ENCODE measurements at regions not wholly inside any gene's neighbourhood (a gene's known extent, or its start where the extent isn't known, plus 50 kb on each side); places are given as distances from the start of the nearest gene placed in this dataset.

- no peak overlapping the region for H3K27ac ChIP-seq
- no peaks in the 10 kb centered on the region for H3K36me3 ChIP-seq
- no peak overlapping the region for H3K4me3 ChIP-seq
- H3K9me3 ChIP-seq, result no peaks in the 10 kb centered on the region
- TF ChIP-seq POLR2AphosphoS5 (IDR thresholded peaks at IDR 0.05) (no peak), EP300 (IDR thresholded peaks at IDR 0.05) (no peak), CTCF (IDR thresholded peaks at IDR 0.05) (no peak), POLR2A (IDR thresholded peaks at IDR 0.05) (no peak)
- no peaks in the 10 kb centered on the region for H3K27me3 ChIP-seq
- H3K4me1 ChIP-seq, result no peaks in the 10 kb centered on the region
- 63 to 91% methylated on average over 1 of the region's 1 CpG for WGBS, 2 donors (ENCODE audit: low coverage in 1 of 2)
- ATAC-seq, result no peak
Observed at GRCh38 chr18:27249933-27250332, 64.8 kb upstream of the CHST9 start.

- no peaks in the 10 kb centered on the region for H3K27me3 ChIP-seq
- H3K4me1 ChIP-seq, result no peaks in the 10 kb centered on the region
- 79% methylated on average over 4 of the region's 4 CpGs; no CpG with 5 or more reads in 1 of the 2 donors for WGBS, 2 donors (ENCODE audit: low coverage in 1 of 2)
- H3K36me3 ChIP-seq, result no peaks in the 10 kb centered on the region
- TF ChIP-seq POLR2AphosphoS5 (IDR thresholded peaks at IDR 0.05) (no peak), POLR2A (IDR thresholded peaks at IDR 0.05) (no peak), EP300 (IDR thresholded peaks at IDR 0.05) (no peak), CTCF (IDR thresholded peaks at IDR 0.05) (no peak)
- no peak overlapping the region for H3K4me3 ChIP-seq
- no peak overlapping the region for H3K27ac ChIP-seq
- H3K9me3 ChIP-seq, result no peaks in the 10 kb centered on the region
- no peak for ATAC-seq
Observed at GRCh38 chr18:27244259-27244658, 59.2 kb upstream of the CHST9 start.

GRCh38 chr18:27242392-27243047, 57.4 kb upstream of the CHST9 start:
- Histone ChIP-seq H3K4me1 (no peaks in the 10 kb centered on the region), H3K27ac (no peak overlapping the region), H3K27me3 (no peaks in the 10 kb centered on the region), H3K36me3 (no peaks in the 10 kb centered on the region), H3K4me3 (no peak overlapping the region), H3K9me3 (no peaks in the 10 kb centered on the region)
- TF ChIP-seq POLR2A (IDR thresholded peaks at IDR 0.05) (no peak), EP300 (IDR thresholded peaks at IDR 0.05) (no peak), CTCF (IDR thresholded peaks at IDR 0.05) (no peak), POLR2AphosphoS5 (IDR thresholded peaks at IDR 0.05) (no peak)
- 48 to 59% methylated on average over 4 to 5 of the region's 5 CpGs for whole genome bisulfite sequencing, 2 donors (ENCODE audit: low coverage in 1 of 2)
- ATAC-seq, result no peak

- H3K4me3 ChIP-seq, result no peak overlapping the region
- H3K27ac ChIP-seq, result no peak overlapping the region
- no peaks in the 10 kb centered on the region for H3K27me3 ChIP-seq
- no peaks in the 10 kb centered on the region for H3K4me1 ChIP-seq
- no peaks in the 10 kb centered on the region for H3K9me3 ChIP-seq
- ATAC-seq, result no peak
- TF ChIP-seq POLR2A (IDR thresholded peaks at IDR 0.05) (no peak), POLR2AphosphoS5 (IDR thresholded peaks at IDR 0.05) (no peak), CTCF (IDR thresholded peaks at IDR 0.05) (no peak), EP300 (IDR thresholded peaks at IDR 0.05) (no peak)
- no peaks in the 10 kb centered on the region for H3K36me3 ChIP-seq
- WGBS, 2 donors (ENCODE audit: low coverage in 1 of 2), result 63 to 72% methylated on average over 3 of the region's 3 CpGs
Observed at GRCh38 chr18:27240383-27240782, 55.3 kb upstream of the CHST9 start.

- H3K4me3 ChIP-seq, result no peak overlapping the region
- TF ChIP-seq CTCF (IDR thresholded peaks at IDR 0.05), result no peak
- TF ChIP-seq POLR2AphosphoS5 (IDR thresholded peaks at IDR 0.05), result no peak
- TF ChIP-seq POLR2A (IDR thresholded peaks at IDR 0.05), result no peak
- TF ChIP-seq EP300 (IDR thresholded peaks at IDR 0.05), result no peak
- H3K36me3 ChIP-seq, result no peaks in the 10 kb centered on the region
- no peaks in the 10 kb centered on the region for H3K27me3 ChIP-seq
- H3K4me1 ChIP-seq, result no peaks in the 10 kb centered on the region
- no peak for ATAC-seq
- no peak overlapping the region for H3K27ac ChIP-seq
- H3K9me3 ChIP-seq, result no peaks in the 10 kb centered on the region
- 62 to 66% methylated on average over 4 of the region's 4 CpGs for WGBS, 2 donors (ENCODE audit: low coverage in 1 of 2)
Observed at GRCh38 chr18:27239669-27240068, 54.6 kb upstream of the CHST9 start.
